ENCODE measurements at regions not wholly inside any gene's neighbourhood (a gene's known extent, or its start where the extent isn't known, plus 50 kb on each side); places are given as distances from the start of the nearest gene placed in this dataset.

- TF ChIP-seq POLR2A (IDR thresholded peaks at IDR 0.05), result no peak
- no peak for TF ChIP-seq CTCF (IDR thresholded peaks at IDR 0.05)
These were observed 244.0 kb downstream of the THBS2 start for GRCh38 chr6:169009628-169010027.
